IPS-18c (cell line): ENCODE measurements at regions not wholly inside any gene's neighbourhood (a gene's known extent, or its start where the extent isn't known, plus 50 kb on each side); places are given as distances from the start of the nearest gene placed in this dataset.
"Not testable (repeated sequence)": the region's sequence is repeated elsewhere in the genome, so short reads cannot be mapped to it uniquely, and the experiment has no call there.

ENCODE experiments used
- H3K4me3 ChIP-seq: 2 replicates; pipeline ENCODE4 v1.7.0; 2013; ENCODE audit warnings: low read depth, mild to moderate bottlenecking, low read length, moderate library complexity; ENCODE audit not compliant: insufficient read depth
- H3K9me3 ChIP-seq: one replicate; pipeline ENCODE4 v1.6.1; 2013; ENCODE audit warnings: mild to moderate bottlenecking, low read length, moderate library complexity; ENCODE audit not compliant: control insufficient read depth, insufficient read depth

GRCh38 chr2:188028739-188029138 lies 262.9 kb upstream of the GULP1 start:
- Histone ChIP-seq H3K9me3 (no peaks in the 10 kb centered on the region), H3K4me3 (no peak overlapping the region)

GRCh38 chr2:188032306-188032705 lies 259.4 kb upstream of the GULP1 start:
- H3K9me3 ChIP-seq, result no peaks in the 10 kb centered on the region
- peak overlapping the region; percentile 16; the same call in 1 of the 2 replicates for H3K4me3 ChIP-seq

GRCh38 chr2:188032786-188033185 lies 258.9 kb upstream of the GULP1 start:
- Histone ChIP-seq H3K9me3 (no peaks in the 10 kb centered on the region), H3K4me3 (peak overlapping the region; percentile 2; the same call in 1 of the 2 replicates)

- not testable (repeated sequence) for H3K9me3 ChIP-seq, H3K4me3 ChIP-seq
Observed at GRCh38 chr2:188033240-188033639, 258.4 kb upstream of the GULP1 start.

- H3K9me3 ChIP-seq, result not testable (repeated sequence)
- peak overlapping the region; percentile 52 for H3K4me3 ChIP-seq
Observed at GRCh38 chr2:188034102-188034501, 257.6 kb upstream of the GULP1 start.

- H3K4me3 ChIP-seq, result peak overlapping the region; percentile 52
Observed at GRCh38 chr2:188035377-188035776, 256.3 kb upstream of the GULP1 start.

GRCh38 chr2:188036786-188037185 lies 254.9 kb upstream of the GULP1 start:
- not testable (repeated sequence) for H3K4me3 ChIP-seq, H3K9me3 ChIP-seq

More at GRCh38 chr2:188035377-188035776, 256.3 kb upstream of the GULP1 start:
- H3K9me3 ChIP-seq, result not testable (repeated sequence)

GRCh38 chr2:188039307-188039706 lies 252.4 kb upstream of the GULP1 start:
- peaks cover 4% of the 10 kb centered on the region for H3K9me3 ChIP-seq
- H3K4me3 ChIP-seq, result no peak overlapping the region

GRCh38 chr2:188042412-188042811 lies 249.3 kb upstream of the GULP1 start:
- Histone ChIP-seq H3K9me3 (peaks cover 4% of the 10 kb centered on the region), H3K4me3 (no peak overlapping the region)

- H3K4me3 ChIP-seq, result no peak overlapping the region
- peaks cover under 1% of the 10 kb centered on the region for H3K9me3 ChIP-seq
Observed at GRCh38 chr2:188045016-188045415, 246.7 kb upstream of the GULP1 start.

GRCh38 chr2:188046437-188046836 lies 245.2 kb upstream of the GULP1 start:
- H3K4me3 ChIP-seq, result no peak overlapping the region
- no peaks in the 10 kb centered on the region for H3K9me3 ChIP-seq

- H3K9me3 ChIP-seq, result no peaks in the 10 kb centered on the region
Observed at GRCh38 chr2:188047735-188048134, 243.9 kb upstream of the GULP1 start.

GRCh38 chr2:188050726-188051125 lies 240.9 kb upstream of the GULP1 start:
- Histone ChIP-seq H3K9me3 (no peaks in the 10 kb centered on the region), H3K4me3 (no peak overlapping the region)

More at GRCh38 chr2:188047735-188048134, 243.9 kb upstream of the GULP1 start:
- no peak overlapping the region for H3K4me3 ChIP-seq

GRCh38 chr2:188051706-188052105 lies 240.0 kb upstream of the GULP1 start:
- no peaks in the 10 kb centered on the region for H3K9me3 ChIP-seq
- H3K4me3 ChIP-seq, result no peak overlapping the region

GRCh38 chr2:188065386-188065785 lies 226.3 kb upstream of the GULP1 start:
- Histone ChIP-seq H3K4me3 (no peak overlapping the region), H3K9me3 (no peaks in the 10 kb centered on the region)

GRCh38 chr2:188068093-188068492 lies 223.6 kb upstream of the GULP1 start:
- H3K9me3 ChIP-seq, result no peaks in the 10 kb centered on the region
- no peak overlapping the region for H3K4me3 ChIP-seq

GRCh38 chr2:188076149-188077056 lies 215.3 kb upstream of the GULP1 start:
- Histone ChIP-seq H3K4me3 (no peak overlapping the region), H3K9me3 (no peaks in the 10 kb centered on the region)

GRCh38 chr2:188077757-188078156 lies 213.9 kb upstream of the GULP1 start:
- Histone ChIP-seq H3K9me3 (no peaks in the 10 kb centered on the region), H3K4me3 (no peak overlapping the region)
